H1 (cell line): ENCODE measurements at regions not wholly inside any gene's neighbourhood (a gene's known extent, or its start where the extent isn't known, plus 50 kb on each side); places are given as distances from the start of the nearest gene placed in this dataset.

Experiments
- CTCF ChIA-PET: fragments of 300-600 bp; sonication (Branson Sonifier 250); formaldehyde crosslinking; loops from one replicate; lab custom pipeline; 2021; ENCODE audit not compliant: partially characterized antibody; lab: Charles Lee
- POLR2A ChIA-PET: fragments of 300-600 bp; sonication (Branson Sonifier 250); formaldehyde crosslinking; loops from one replicate; lab custom pipeline; 2021; ENCODE audit warnings: inconsistent platforms; ENCODE audit not compliant: partially characterized antibody; lab: Charles Lee
- DNase-seq, 2 experiments: peaks; one replicate each; pipeline versions ENCODE4 v3.0.0 to v3.0.0-alpha.2; 2010 to 2022; ENCODE audit warnings: low spot score in 2 of 2, low read depth in 1 of 2, mixed read lengths in 1 of 2
- FAIRE-seq: peaks from 2 replicates; lab custom pipeline; 2011; peaks lifted over from hg19 to GRCh38; lab: Jason Lieb, UNC
- H2AFZ ChIP-seq: 2 replicates; pipeline ENCODE4 v1.8.1; 2012; ENCODE audit warnings: low read length, inconsistent platforms
- H2AK5ac ChIP-seq: 2 replicates; pipeline ENCODE4 v1.6.1; 2013; ENCODE audit warnings: low read depth, low read length
- H2BK120ac ChIP-seq: replicated peaks from 2 replicates; pipeline ENCODE3; 2013; ENCODE audit warnings: low read depth, low read length, inconsistent platforms
- H2BK12ac ChIP-seq: 2 replicates; pipeline ENCODE4 v1.6.1; 2013; ENCODE audit warnings: low read depth, low read length
- H2BK15ac ChIP-seq: 2 replicates; pipeline ENCODE4 v1.6.1; 2013; ENCODE audit warnings: low read length
- H2BK20ac ChIP-seq: 2 replicates; pipeline ENCODE4 v1.6.1; 2013; ENCODE audit warnings: low read length
- H2BK5ac ChIP-seq: 2 replicates; pipeline ENCODE4 v1.6.1; 2013; ENCODE audit warnings: low read depth, low read length
- H3K14ac ChIP-seq: 2 replicates; pipeline ENCODE4 v1.6.1; 2013; ENCODE audit warnings: inconsistent platforms; ENCODE audit not compliant: insufficient read length
- H3K18ac ChIP-seq: 2 replicates; pipeline ENCODE4 v1.6.1; 2013; ENCODE audit warnings: low read length; ENCODE audit errors: extremely low read depth
- H3K23ac ChIP-seq: 2 replicates; pipeline ENCODE4 v1.6.1; 2013; ENCODE audit warnings: inconsistent platforms; ENCODE audit not compliant: insufficient read length
- H3K23me2 ChIP-seq: 2 replicates; pipeline ENCODE4 v1.6.1; 2013; ENCODE audit warnings: low read depth, low read length
- H3K27ac ChIP-seq: 2 replicates; pipeline ENCODE4 v1.6.1; 2011; ENCODE audit warnings: low read depth, low read length, inconsistent platforms
- H3K27me3 ChIP-seq, 4 experiments: replicated peaks in 1 of 4; 1 replicate in 1 of 4; 2 replicates in 3 of 4; pipeline versions ENCODE4 v1.6.1 to v1.8.1; 2011 to 2013; ENCODE audit warnings: low read length in 3 of 4, mild to moderate bottlenecking in 3 of 4, inconsistent platforms in 2 of 4, mixed read lengths in 2 of 4, moderate library complexity in 1 of 4; ENCODE audit not compliant: control insufficient read depth in 3 of 4, insufficient read depth in 3 of 4; ENCODE audit errors: extremely low read depth in 1 of 4
- H3K36me3 ChIP-seq, 4 experiments: 2 replicates each; pipeline versions ENCODE4 v1.6.1 to v1.8.1; 2011 to 2013; ENCODE audit warnings: mild to moderate bottlenecking in 4 of 4, low read length in 3 of 4, moderate library complexity in 2 of 4, control low read depth in 1 of 4, inconsistent platforms in 1 of 4; ENCODE audit not compliant: insufficient read depth in 4 of 4, control insufficient read depth in 2 of 4
- H3K4ac ChIP-seq: replicated peaks from 2 replicates; pipeline ENCODE3; 2013; ENCODE audit warnings: low read length, low read depth, mixed read lengths, inconsistent platforms; ENCODE audit not compliant: insufficient read length
- H3K4me1 ChIP-seq, 4 experiments: replicated peaks in 1 of 4; 1 replicate in 1 of 4; 2 replicates in 3 of 4; pipeline versions ENCODE4 v1.6.1 to v1.8.1; 2011 to 2013; ENCODE audit warnings: low read length in 3 of 4, inconsistent platforms in 2 of 4, mixed read lengths in 1 of 4; ENCODE audit not compliant: insufficient read depth in 4 of 4, control insufficient read depth in 3 of 4
- H3K4me2 ChIP-seq, 2 experiments: 2 replicates each; pipeline versions ENCODE4 v1.6.1 to v1.8.1; 2011 to 2013; ENCODE audit warnings: low read depth in 2 of 2, low read length in 2 of 2, control low read depth in 1 of 2, inconsistent platforms in 1 of 2, mild to moderate bottlenecking in 1 of 2; ENCODE audit not compliant: insufficient read depth in 1 of 2
- H3K4me3 ChIP-seq, 4 experiments: fragments of 200-600, 300-600 bp in 1 of 4; sonication (generic), shearing (Covaris generic), sonication (Bioruptor Twin) in 1 of 4; 2 replicates each; pipeline versions ENCODE4 v1.5.1 to v1.8.1; 2011 to 2016; ENCODE audit warnings: low read length in 4 of 4, low read depth in 3 of 4, control low read depth in 2 of 4, inconsistent platforms in 2 of 4, mild to moderate bottlenecking in 2 of 4, mixed read lengths in 1 of 4, moderate library complexity in 1 of 4; ENCODE audit not compliant: insufficient read depth in 2 of 4; ENCODE audit errors: extremely low read depth in 1 of 4
- H3K56ac ChIP-seq: replicated peaks from 2 replicates; pipeline ENCODE3; 2013; ENCODE audit warnings: low read depth, mild to moderate bottlenecking, mixed read lengths, low read length, inconsistent platforms; ENCODE audit not compliant: insufficient read length
- H3K79me1 ChIP-seq: 2 replicates; pipeline ENCODE4 v1.6.1; 2013; ENCODE audit warnings: low read depth, low read length, control low read depth
- H3K79me2 ChIP-seq, 2 experiments: 2 replicates each; pipeline versions ENCODE4 v1.6.1 to v1.8.1; 2012 to 2013; ENCODE audit warnings: low read length in 2 of 2, mild to moderate bottlenecking in 2 of 2, inconsistent platforms in 1 of 2; ENCODE audit not compliant: insufficient read depth in 2 of 2, control insufficient read depth in 1 of 2
- H3K9ac ChIP-seq, 4 experiments: replicated peaks in 1 of 4; 1 replicate in 1 of 4; 2 replicates in 3 of 4; pipeline versions ENCODE4 v1.6.1 to v1.8.1; 2011 to 2013; ENCODE audit warnings: low read depth in 3 of 4, low read length in 3 of 4, control low read depth in 2 of 4, mild to moderate bottlenecking in 2 of 4, moderate library complexity in 2 of 4, inconsistent platforms in 1 of 4; ENCODE audit errors: extremely low read depth in 1 of 4
- H3K9me3 ChIP-seq, 2 experiments: 2 replicates each; pipeline versions ENCODE4 v1.6.1 to v1.8.1; 2012 to 2013; ENCODE audit warnings: mild to moderate bottlenecking in 2 of 2, moderate library complexity in 2 of 2, control low read depth in 1 of 2, inconsistent platforms in 1 of 2, low read depth in 1 of 2, low read length in 1 of 2, mixed read lengths in 1 of 2; ENCODE audit not compliant: insufficient read depth in 2 of 2
- H4K20me1 ChIP-seq, 2 experiments: replicated peaks in 1 of 2; 2 replicates each; pipeline versions ENCODE3 to v1.8.1; 2011 to 2013; ENCODE audit warnings: inconsistent platforms in 2 of 2, low read length in 2 of 2, mild to moderate bottlenecking in 1 of 2; ENCODE audit not compliant: insufficient read depth in 2 of 2, control insufficient read depth in 1 of 2
- H4K5ac ChIP-seq: 2 replicates; pipeline ENCODE4 v1.6.1; 2013; ENCODE audit warnings: low read length, low read depth, mixed read lengths, inconsistent platforms; ENCODE audit not compliant: insufficient read length
- H4K8ac ChIP-seq: 2 replicates; pipeline ENCODE4 v1.8.0; 2013; ENCODE audit warnings: mild to moderate bottlenecking, moderate library complexity, low read length, inconsistent platforms; ENCODE audit not compliant: insufficient read depth; ENCODE audit errors: extremely low read depth
- H4K91ac ChIP-seq: replicated peaks from 2 replicates; pipeline ENCODE3; 2013; ENCODE audit warnings: low read length, mixed read lengths, inconsistent platforms; ENCODE audit not compliant: insufficient read length
- BRCA1 ChIP-seq: IDR thresholded peaks from 2 replicates; pipeline ENCODE4 v1.6.1; 2012; ENCODE audit warnings: low read depth, low read length, improper control_type of control experiment
- CBX8 ChIP-seq: fragments of 300-800, 300-1000 bp; sonication (generic); IDR thresholded peaks from 2 replicates; pipeline ENCODE4 v1.7.1; 2016; ENCODE audit warnings: low read depth, low read length, borderline replicate concordance
- CEBPB ChIP-seq: IDR thresholded peaks from 2 replicates; pipeline ENCODE4 v1.6.1; 2012; ENCODE audit warnings: low read depth, low read length
- CTCF ChIP-seq, 3 experiments: IDR thresholded peaks; 1 replicate in 2 of 3; 2 replicates in 1 of 3; pipeline versions ENCODE4 v1.5.1 to v1.6.1; 2011; ENCODE audit warnings: low read length in 3 of 3, mild to moderate bottlenecking in 3 of 3, inconsistent platforms in 2 of 3, low read depth in 1 of 3, moderate library complexity in 1 of 3; ENCODE audit not compliant: insufficient read depth in 1 of 3; ENCODE audit errors: control extremely low read depth in 1 of 3
- EZH2 ChIP-seq: fragments of 200-600 bp; sonication (generic); IDR thresholded peaks from 2 replicates; pipeline ENCODE4 v1.7.1; 2012; ENCODE audit warnings: low read depth, mild to moderate bottlenecking, moderate library complexity, low read length, inconsistent platforms; ENCODE audit not compliant: severe bottlenecking
- HDAC2 ChIP-seq, 2 experiments: fragments of 300-600 bp in 1 of 2; sonication (generic) in 1 of 2; IDR thresholded peaks; 2 replicates each; pipeline ENCODE4 v1.6.1; 2011 to 2012; ENCODE audit warnings: low read depth in 2 of 2, low read length in 2 of 2, mild to moderate bottlenecking in 2 of 2, moderate library complexity in 2 of 2, borderline replicate concordance in 1 of 2, inconsistent platforms in 1 of 2
- HDAC6 ChIP-seq: IDR thresholded peaks from one replicate; pipeline ENCODE4 v1.7.1; 2012; ENCODE audit warnings: low read depth, mild to moderate bottlenecking, inconsistent platforms, low read length, moderate library complexity
- RAD21 ChIP-seq, 2 experiments: IDR thresholded peaks in 1 of 2; conservative IDR thresholded peaks in 1 of 2; 2 replicates each; pipeline ENCODE4 v1.6.1; 2011; ENCODE audit warnings: low read depth in 2 of 2, low read length in 2 of 2, improper control_type of control experiment in 1 of 2, inconsistent platforms in 1 of 2, mild to moderate bottlenecking in 1 of 2, moderate library complexity in 1 of 2
- RBBP5 ChIP-seq: IDR thresholded peaks from 2 replicates; pipeline ENCODE4 v1.7.1; 2012; ENCODE audit warnings: low read depth, mild to moderate bottlenecking, inconsistent platforms, low read length, moderate library complexity, borderline replicate concordance
- SP1 ChIP-seq: IDR thresholded peaks from 2 replicates; pipeline ENCODE4 v1.6.1; 2011; ENCODE audit warnings: low read depth, low read length
- TCF12 ChIP-seq: IDR thresholded peaks from 2 replicates; pipeline ENCODE4 v1.6.1; 2011; ENCODE audit warnings: low read depth, mild to moderate bottlenecking, low read length
- WGBS, 2 experiments: shearing (Covaris generic) in 1 of 2; methylation state at CpG; one replicate each; pipeline versions ENCODE4 v1.1.6 to v1.1.7; 2013 to 2015; ENCODE audit warnings: low lambda C conversion rate in 2 of 2, mixed read lengths in 2 of 2, inconsistent platforms in 1 of 2, low coverage in 1 of 2, missing lambda C conversion rate in 1 of 2; ENCODE audit not compliant: insufficient replicate concordance in 2 of 2, insufficient coverage in 1 of 2, insufficient read length in 1 of 2; ENCODE audit errors: extremely low coverage in 1 of 2, missing lambda C conversion rate in 1 of 2; 5-methylcytosine and 5-hydroxymethylcytosine counted together

GRCh38 chr9:105026451-105026850, 98.5 kb upstream of the ABCA1 start:
- H3K56ac ChIP-seq = no peak overlapping the region
- H3K36me3 ChIP-seq = no peaks in the 10 kb centered on the region
- no peak overlapping the region for H2BK20ac ChIP-seq
- ChIA-PET POLR2A (interaction anchor here (1.6 kb wide), 1 partner anchor 98 kb away, joined by 5 read pairs; the partner anchor contains the start of gene ABCA1), CTCF (interaction anchor here (1.5 kb wide), 1 partner anchor 29 kb away, joined by 4 read pairs; no protein-coding TSS in a partner anchor)
- H3K9me3 ChIP-seq = no peaks in the 10 kb centered on the region
- no peak overlapping the region for H2BK120ac ChIP-seq
- no peak for DNase-seq
- FAIRE-seq = no peak
- no peak overlapping the region for H4K91ac ChIP-seq
- WGBS, 2 experiments = 88% methylated on average over 1 of the region's 1 CpG; no CpG with 5 or more reads in 1 of the 2 experiments
- no peak overlapping the region for H4K8ac ChIP-seq
- H3K27me3 ChIP-seq = no peaks in the 10 kb centered on the region
- no peak overlapping the region for H3K14ac ChIP-seq
- no peaks in the 10 kb centered on the region for H3K79me2 ChIP-seq
- no peak overlapping the region for H3K4ac ChIP-seq
- no peaks in the 10 kb centered on the region for H3K79me1 ChIP-seq
- H3K23ac ChIP-seq = no peak overlapping the region
- H3K23me2 ChIP-seq = no peaks in the 10 kb centered on the region
- H3K4me2 ChIP-seq = no peak overlapping the region
- 0 out of 2 replicates have a peak overlapping the region, but pooled peaks have one; percentile 46 for H2AFZ ChIP-seq
- no peak overlapping the region for H3K4me3 ChIP-seq
- H4K5ac ChIP-seq = no peak overlapping the region
- no peak overlapping the region for H2BK15ac ChIP-seq
- H2BK12ac ChIP-seq = no peak overlapping the region
- H3K18ac ChIP-seq = no peak overlapping the region
- H4K20me1 ChIP-seq = no peaks in the 10 kb centered on the region
- no peak overlapping the region for H2AK5ac ChIP-seq
- H3K27ac ChIP-seq = no peak overlapping the region
- H3K4me1 ChIP-seq = peaks cover 0 to 3% (median 0%) of the 10 kb centered on the region in 4 experiments; a peak in 2 of 7 replicates
- H2BK5ac ChIP-seq = no peak overlapping the region
- H3K9ac ChIP-seq = no peak overlapping the region
- TF ChIP-seq HDAC2 (IDR thresholded peaks at IDR 0.05; ENCODE audit: borderline replicate concordance in 1 of 2, low read depth in 2 of 2, low read length in 2 of 2) = no peak
- TF ChIP-seq SP1 = no peak
- no peak for TF ChIP-seq BRCA1
- TF ChIP-seq RAD21 (IDR thresholded peaks at IDR 0.05 in 1 of 2, conservative IDR thresholded peaks at IDR 0.05 in 1 of 2; ENCODE audit: low read depth in 2 of 2, low read length in 2 of 2) = no peak
- no peak for TF ChIP-seq RBBP5
- TF ChIP-seq CEBPB = no peak
- TF ChIP-seq TCF12 = no peak
- TF ChIP-seq EZH2 = no peak
- no peak for TF ChIP-seq CBX8
- TF ChIP-seq CTCF (IDR thresholded peaks at IDR 0.05; ENCODE audit: control extremely low read depth in 1 of 3, insufficient read depth in 1 of 3, low read depth in 1 of 3, low read length in 3 of 3) = no peak
- TF ChIP-seq HDAC6 = no peak
